Endothelial cell of hepatic sinusoid (primary cell): ENCODE measurements at regions not wholly inside any gene's neighbourhood (a gene's known extent, or its start where the extent isn't known, plus 50 kb on each side); places are given as distances from the start of the nearest gene placed in this dataset.

Source experiments
- in situ Hi-C: cut with HindIII; loops from 2 replicates; pipeline ENCODE4 v1.10.0; 2017; ENCODE audit warnings: low sequenced_read_pairs

GRCh38 chr2:236712304-236712703 is 142.7 kb downstream of the ACKR3 start:
- in situ Hi-C loops = no loop called here

GRCh38 chr2:236712961-236713673 is 143.5 kb downstream of the ACKR3 start:
- in situ Hi-C loops = no loop called here

GRCh38 chr2:236714080-236714479 is 144.5 kb downstream of the ACKR3 start:
- in situ Hi-C loops = no loop called here

- in situ Hi-C loops = no loop called here
Observed at GRCh38 chr2:236715077-236715476, 145.5 kb downstream of the ACKR3 start.

GRCh38 chr2:236715491-236715961 is 145.9 kb downstream of the ACKR3 start:
- in situ Hi-C loops = no loop called here

GRCh38 chr2:236717120-236717519 is 147.5 kb downstream of the ACKR3 start:
- in situ Hi-C loops = no loop called here

- in situ Hi-C loops = no loop called here
Observed at GRCh38 chr2:236717729-236718128, 148.1 kb downstream of the ACKR3 start.

GRCh38 chr2:236718207-236718992 is 148.8 kb downstream of the ACKR3 start:
- in situ Hi-C loops = no loop called here

GRCh38 chr2:236719192-236719635 is 149.6 kb downstream of the ACKR3 start:
- in situ Hi-C loops = no loop called here

- in situ Hi-C loops = no loop called here
Observed at GRCh38 chr2:236720974-236721540, 151.4 kb downstream of the ACKR3 start.

- in situ Hi-C loops = no loop called here
Observed at GRCh38 chr2:236724200-236724599, 154.6 kb downstream of the ACKR3 start.

- in situ Hi-C loops = loop anchor here (5.0 kb wide), 1 partner anchor 70 kb away; no protein-coding TSS in a partner anchor
Observed at GRCh38 chr2:236726701-236727450, 157.3 kb downstream of the ACKR3 start.

- in situ Hi-C loops = loop anchor here (5.0 kb wide), 1 partner anchor 68 kb away; no protein-coding TSS in a partner anchor
Observed at GRCh38 chr2:236728916-236729670, 159.5 kb downstream of the ACKR3 start.

GRCh38 chr2:236730393-236730792 is 160.8 kb downstream of the ACKR3 start:
- in situ Hi-C loops = no loop called here

- in situ Hi-C loops = no loop called here
Observed at GRCh38 chr2:236731767-236732580, 162.3 kb downstream of the ACKR3 start.

GRCh38 chr2:236733156-236733555 is 163.5 kb downstream of the ACKR3 start:
- in situ Hi-C loops = no loop called here

GRCh38 chr2:236735825-236736238 is 166.2 kb downstream of the ACKR3 start:
- in situ Hi-C loops = no loop called here

- in situ Hi-C loops = no loop called here
Observed at GRCh38 chr2:236738030-236738429, 168.4 kb downstream of the ACKR3 start.

- in situ Hi-C loops = no loop called here
Observed at GRCh38 chr2:236738896-236739295, 169.3 kb downstream of the ACKR3 start.
